Sigmoid colon (tissue), 6 donors: ENCODE measurements at regions not wholly inside any gene's neighbourhood (a gene's known extent, or its start where the extent isn't known, plus 50 kb on each side); places are given as distances from the start of the nearest gene placed in this dataset.

Source experiments
- DNase-seq: peaks from one replicate; pipeline ENCODE4 v3.0.0-alpha.2; 2019
- H3K27ac ChIP-seq, 4 donors: fragments of 200-600 bp; sonication (generic); one replicate each; pipeline ENCODE4 v1.5.1; 2016 to 2019; ENCODE audit warnings: mild to moderate bottlenecking in 1 of 4
- H3K27me3 ChIP-seq, 3 donors: fragments of 200-600 bp; sonication (generic); one replicate each; pipeline ENCODE4 v1.5.1; 2019; ENCODE audit warnings: mild to moderate bottlenecking in 1 of 3
- H3K36me3 ChIP-seq, 4 donors: fragments of 200-600 bp; sonication (generic); one replicate each; pipeline ENCODE4 v1.5.1; 2016 to 2019
- H3K4me1 ChIP-seq, 4 donors: fragments of 200-600 bp; sonication (generic); one replicate each; pipeline ENCODE4 v1.5.1; 2017 to 2019
- H3K4me3 ChIP-seq, 4 donors: fragments of 200-600 bp; sonication (generic); one replicate each; pipeline ENCODE4 v1.5.1; 2017 to 2019; ENCODE audit warnings: mild to moderate bottlenecking in 2 of 4, moderate library complexity in 1 of 4
- H3K9me3 ChIP-seq, 4 donors: fragments of 200-600 bp in 3 of 4; sonication (generic) in 3 of 4; one replicate each; pipeline versions ENCODE4 v1.5.1 to v1.6.1; 2013 to 2019
- EP300 ChIP-seq, 4 donors: sonication (generic); formaldehyde crosslinking; IDR thresholded peaks; one replicate each; pipeline ENCODE4 v1.6.1; 2017; ENCODE audit warnings: antibody characterized with exemption in 4 of 4
- POLR2A ChIP-seq, 2 donors: fragments of 450-650 bp; IDR thresholded peaks; one replicate each; pipeline ENCODE4 v1.6.1; 2016; ENCODE audit warnings: antibody characterized with exemption in 2 of 2, mild to moderate bottlenecking in 2 of 2, moderate library complexity in 2 of 2
- POLR2AphosphoS5 ChIP-seq, 4 donors: sonication (generic); formaldehyde crosslinking; IDR thresholded peaks; one replicate each; pipeline ENCODE4 v1.6.1; 2017; ENCODE audit warnings: antibody characterized with exemption in 4 of 4
- whole genome bisulfite sequencing, 2 donors: extraction: QIAGEN DNeasy Blood & Tissue Kit; methylation state at CpG; one replicate each; pipeline ENCODE4 v1.1.7; 2013; 5-methylcytosine and 5-hydroxymethylcytosine counted together
- intact Hi-C: fragments of 100-400 bp; cut with DNase I; formaldehyde crosslinking; loops from one replicate; pipeline ENCODE4 v1.15.1; 2023
- TF ChIP-seq, protein P1 (sequence below), 4 experiments: fragments of 450-650 bp in 3 of 4; fragments of 200-600 bp in 1 of 4; IDR thresholded peaks; one replicate each; pipeline ENCODE4 v1.5.1; 2016 to 2019; ENCODE audit warnings: antibody characterized with exemption in 4 of 4, mild to moderate bottlenecking in 3 of 4, moderate library complexity in 2 of 4
- donor health status: healthy with polysubstance abuse.
- donor health status: healthy.

DNA sequence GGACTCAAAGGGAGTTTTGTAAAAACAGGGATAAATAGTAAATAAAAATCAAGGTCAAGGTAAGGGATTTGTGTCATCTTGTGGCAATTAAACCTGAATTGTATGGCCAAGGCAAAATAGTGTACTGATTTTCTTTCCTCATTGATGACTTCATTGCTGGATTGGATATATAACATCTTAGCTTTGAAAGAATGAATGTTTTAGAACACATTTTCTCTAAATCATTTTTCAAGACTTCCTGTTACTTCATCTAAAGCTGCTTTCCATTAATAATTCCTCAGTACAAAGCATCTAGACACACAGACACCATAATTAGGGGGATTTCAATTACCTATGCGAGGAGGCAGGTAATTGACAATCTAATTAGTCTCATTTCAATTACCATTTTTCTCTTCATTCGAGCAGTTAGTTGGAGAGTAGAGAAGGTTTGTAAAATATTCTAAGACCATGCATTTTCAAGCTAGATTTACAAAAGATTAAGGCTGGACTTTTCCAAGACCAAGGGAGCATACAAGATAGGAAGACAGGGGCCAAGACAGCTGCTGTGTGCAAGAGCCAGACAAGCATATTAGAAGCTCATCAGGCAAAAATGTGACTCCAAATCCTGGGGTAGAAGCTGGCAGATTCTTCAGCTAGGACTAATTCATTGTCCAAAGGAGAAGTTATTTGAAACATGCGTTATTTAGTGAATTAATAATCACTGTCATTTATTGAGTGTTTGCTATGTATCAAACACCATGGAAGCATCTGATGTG is 253.6 kb downstream of the EPHA4 start:
- WGBS, 2 donors: 80 to 82% methylated on average over 3 of the region's 3 CpGs
- intact Hi-C loops: no loop called here
- no peak overlapping the region for H3K27ac ChIP-seq
- H3K27me3 ChIP-seq: no peaks in the 10 kb centered on the region
- no peaks in the 10 kb centered on the region for H3K36me3 ChIP-seq
- H3K4me1 ChIP-seq: no peaks in the 10 kb centered on the region
- no peaks in the 10 kb centered on the region for H3K9me3 ChIP-seq
- no peak for DNase-seq
- TF ChIP-seq, protein P1, sequence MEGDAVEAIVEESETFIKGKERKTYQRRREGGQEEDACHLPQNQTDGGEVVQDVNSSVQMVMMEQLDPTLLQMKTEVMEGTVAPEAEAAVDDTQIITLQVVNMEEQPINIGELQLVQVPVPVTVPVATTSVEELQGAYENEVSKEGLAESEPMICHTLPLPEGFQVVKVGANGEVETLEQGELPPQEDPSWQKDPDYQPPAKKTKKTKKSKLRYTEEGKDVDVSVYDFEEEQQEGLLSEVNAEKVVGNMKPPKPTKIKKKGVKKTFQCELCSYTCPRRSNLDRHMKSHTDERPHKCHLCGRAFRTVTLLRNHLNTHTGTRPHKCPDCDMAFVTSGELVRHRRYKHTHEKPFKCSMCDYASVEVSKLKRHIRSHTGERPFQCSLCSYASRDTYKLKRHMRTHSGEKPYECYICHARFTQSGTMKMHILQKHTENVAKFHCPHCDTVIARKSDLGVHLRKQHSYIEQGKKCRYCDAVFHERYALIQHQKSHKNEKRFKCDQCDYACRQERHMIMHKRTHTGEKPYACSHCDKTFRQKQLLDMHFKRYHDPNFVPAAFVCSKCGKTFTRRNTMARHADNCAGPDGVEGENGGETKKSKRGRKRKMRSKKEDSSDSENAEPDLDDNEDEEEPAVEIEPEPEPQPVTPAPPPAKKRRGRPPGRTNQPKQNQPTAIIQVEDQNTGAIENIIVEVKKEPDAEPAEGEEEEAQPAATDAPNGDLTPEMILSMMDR (IDR thresholded peaks at IDR 0.05): no peak
- TF ChIP-seq POLR2AphosphoS5 (IDR thresholded peaks at IDR 0.05) (no peak), POLR2A (IDR thresholded peaks at IDR 0.05) (no peak), EP300 (IDR thresholded peaks at IDR 0.05) (no peak)
- H3K4me3 ChIP-seq: no peak overlapping the region

- WGBS, 2 donors: 14 to 72% methylated on average over 5 of the region's 5 CpGs
- DNase-seq: no peak
- no peak overlapping the region for H3K4me3 ChIP-seq
- intact Hi-C loops: no loop called here
- no peaks in the 10 kb centered on the region for H3K27me3 ChIP-seq
- H3K36me3 ChIP-seq: no peaks in the 10 kb centered on the region
- TF ChIP-seq POLR2AphosphoS5 (IDR thresholded peaks at IDR 0.05): no peak
- TF ChIP-seq EP300 (IDR thresholded peaks at IDR 0.05): no peak
- TF ChIP-seq, protein P1 (IDR thresholded peaks at IDR 0.05): no peak
- TF ChIP-seq POLR2A (IDR thresholded peaks at IDR 0.05): no peak
- no peak overlapping the region for H3K27ac ChIP-seq
- peaks cover 0 to 4% (median 0%) of the 10 kb centered on the region in 4 donors for H3K4me1 ChIP-seq
- H3K9me3 ChIP-seq: no peaks in the 10 kb centered on the region
Measured at GRCh38 chr2:221322741-221323140, 249.4 kb downstream of the EPHA4 start.

GRCh38 chr2:221323513-221323912 is 248.6 kb downstream of the EPHA4 start:
- Histone ChIP-seq H3K9me3 (no peaks in the 10 kb centered on the region), H3K27me3 (no peaks in the 10 kb centered on the region), H3K36me3 (no peaks in the 10 kb centered on the region), H3K27ac (no peak overlapping the region), H3K4me1 (peaks cover 0 to 4% (median 0%) of the 10 kb centered on the region in 4 donors), H3K4me3 (no peak overlapping the region)
- intact Hi-C loops: no loop called here
- no peak for DNase-seq
- 54 to 59% methylated on average over 2 of the region's 2 CpGs for WGBS, 2 donors
- TF ChIP-seq, protein P1 (IDR thresholded peaks at IDR 0.05): no peak
- TF ChIP-seq POLR2AphosphoS5 (IDR thresholded peaks at IDR 0.05) (no peak), EP300 (IDR thresholded peaks at IDR 0.05) (no peak), POLR2A (IDR thresholded peaks at IDR 0.05) (no peak)

- intact Hi-C loops: no loop called here
- no peak for TF ChIP-seq POLR2AphosphoS5 (IDR thresholded peaks at IDR 0.05)
- TF ChIP-seq EP300 (IDR thresholded peaks at IDR 0.05): no peak
- TF ChIP-seq POLR2A (IDR thresholded peaks at IDR 0.05): no peak
- TF ChIP-seq, protein P1 (IDR thresholded peaks at IDR 0.05): no peak
- Histone ChIP-seq H3K27me3 (no peaks in the 10 kb centered on the region), H3K4me1 (no peaks in the 10 kb centered on the region), H3K27ac (no peak overlapping the region), H3K9me3 (no peaks in the 10 kb centered on the region), H3K4me3 (no peak overlapping the region), H3K36me3 (no peaks in the 10 kb centered on the region)
- WGBS, 2 donors: 72 to 84% methylated on average over 5 of the region's 5 CpGs
- no peak for DNase-seq
Measured at GRCh38 chr2:221330436-221330835, 241.7 kb downstream of the EPHA4 start.
